ENCODE measurements at regions not wholly inside any gene's neighbourhood (a gene's known extent, or its start where the extent isn't known, plus 50 kb on each side); places are given as distances from the start of the nearest gene placed in this dataset.

GRCh38 chr12:98179151-98179550, 336.2 kb upstream of the TMPO start:
- Mint-ChIP-seq H3K27me3 (ENCODE audit: low read depth) (no peaks in the 10 kb centered on the region), H3K4me3 (no peak overlapping the region), H3K9me3 (no peaks in the 10 kb centered on the region), H3K4me1 (ENCODE audit: low read depth) (no peaks in the 10 kb centered on the region), H3K36me3 (ENCODE audit: low read depth) (no peaks in the 10 kb centered on the region), H3K27ac (no peak overlapping the region)

- H3K4me3 Mint-ChIP-seq, result no peak overlapping the region
- H3K4me1 Mint-ChIP-seq (ENCODE audit: low read depth), result no peaks in the 10 kb centered on the region
- no peak overlapping the region for H3K27ac Mint-ChIP-seq
- no peaks in the 10 kb centered on the region for H3K36me3 Mint-ChIP-seq (ENCODE audit: low read depth)
- H3K9me3 Mint-ChIP-seq, result no peaks in the 10 kb centered on the region
- no peaks in the 10 kb centered on the region for H3K27me3 Mint-ChIP-seq (ENCODE audit: low read depth)
Measured at GRCh38 chr12:98180603-98181002, 334.8 kb upstream of the TMPO start.

- no peaks in the 10 kb centered on the region for H3K27me3 Mint-ChIP-seq (ENCODE audit: low read depth)
- H3K36me3 Mint-ChIP-seq (ENCODE audit: low read depth), result no peaks in the 10 kb centered on the region
- H3K4me1 Mint-ChIP-seq (ENCODE audit: low read depth), result no peaks in the 10 kb centered on the region
- H3K27ac Mint-ChIP-seq, result no peak overlapping the region
- no peaks in the 10 kb centered on the region for H3K9me3 Mint-ChIP-seq
- no peak overlapping the region for H3K4me3 Mint-ChIP-seq
Measured at GRCh38 chr12:98182821-98183220, 332.6 kb upstream of the TMPO start.

- Mint-ChIP-seq H3K4me1 (ENCODE audit: low read depth) (no peaks in the 10 kb centered on the region), H3K27me3 (ENCODE audit: low read depth) (no peaks in the 10 kb centered on the region), H3K9me3 (no peaks in the 10 kb centered on the region), H3K4me3 (no peak overlapping the region), H3K36me3 (ENCODE audit: low read depth) (no peaks in the 10 kb centered on the region), H3K27ac (no peak overlapping the region)
Measured at GRCh38 chr12:98185606-98186005, 329.8 kb upstream of the TMPO start.

GRCh38 chr12:98188650-98189077, 326.7 kb upstream of the TMPO start:
- H3K27ac Mint-ChIP-seq, result no peak overlapping the region
- H3K4me1 Mint-ChIP-seq (ENCODE audit: low read depth), result no peaks in the 10 kb centered on the region
- no peaks in the 10 kb centered on the region for H3K36me3 Mint-ChIP-seq (ENCODE audit: low read depth)
- no peak overlapping the region for H3K4me3 Mint-ChIP-seq
- H3K27me3 Mint-ChIP-seq (ENCODE audit: low read depth), result no peaks in the 10 kb centered on the region
- H3K9me3 Mint-ChIP-seq, result no peaks in the 10 kb centered on the region

- Mint-ChIP-seq H3K27me3 (ENCODE audit: low read depth) (no peaks in the 10 kb centered on the region), H3K36me3 (ENCODE audit: low read depth) (no peaks in the 10 kb centered on the region), H3K9me3 (no peaks in the 10 kb centered on the region), H3K27ac (no peak overlapping the region), H3K4me1 (ENCODE audit: low read depth) (no peaks in the 10 kb centered on the region), H3K4me3 (no peak overlapping the region)
Measured at GRCh38 chr12:98194591-98194990, 320.8 kb upstream of the TMPO start.

- Mint-ChIP-seq H3K27ac (no peak overlapping the region), H3K36me3 (ENCODE audit: low read depth) (no peaks in the 10 kb centered on the region), H3K9me3 (no peaks in the 10 kb centered on the region), H3K27me3 (ENCODE audit: low read depth) (no peaks in the 10 kb centered on the region), H3K4me1 (ENCODE audit: low read depth) (no peaks in the 10 kb centered on the region), H3K4me3 (no peak overlapping the region)
Measured at GRCh38 chr12:98198261-98198982, 317.0 kb upstream of the TMPO start.

- H3K27ac Mint-ChIP-seq, result no peak overlapping the region
- no peaks in the 10 kb centered on the region for H3K4me1 Mint-ChIP-seq (ENCODE audit: low read depth)
- H3K27me3 Mint-ChIP-seq (ENCODE audit: low read depth), result no peaks in the 10 kb centered on the region
- no peak overlapping the region for H3K4me3 Mint-ChIP-seq
- H3K36me3 Mint-ChIP-seq (ENCODE audit: low read depth), result no peaks in the 10 kb centered on the region
- H3K9me3 Mint-ChIP-seq, result no peaks in the 10 kb centered on the region
Measured at GRCh38 chr12:98208816-98209215, 306.6 kb upstream of the TMPO start.

- Mint-ChIP-seq H3K9me3 (no peaks in the 10 kb centered on the region), H3K4me1 (ENCODE audit: low read depth) (no peaks in the 10 kb centered on the region), H3K27me3 (ENCODE audit: low read depth) (peaks cover 13% of the 10 kb centered on the region), H3K27ac (no peak overlapping the region), H3K36me3 (ENCODE audit: low read depth) (no peaks in the 10 kb centered on the region), H3K4me3 (no peak overlapping the region)
Measured at GRCh38 chr12:98211909-98212695, 303.3 kb upstream of the TMPO start.

GRCh38 chr12:98213556-98213955, 301.8 kb upstream of the TMPO start:
- no peaks in the 10 kb centered on the region for H3K4me1 Mint-ChIP-seq (ENCODE audit: low read depth)
- no peak overlapping the region for H3K4me3 Mint-ChIP-seq
- H3K9me3 Mint-ChIP-seq, result no peaks in the 10 kb centered on the region
- H3K36me3 Mint-ChIP-seq (ENCODE audit: low read depth), result no peaks in the 10 kb centered on the region
- H3K27me3 Mint-ChIP-seq (ENCODE audit: low read depth), result peaks cover 13% of the 10 kb centered on the region
- H3K27ac Mint-ChIP-seq, result no peak overlapping the region

- Mint-ChIP-seq H3K4me1 (ENCODE audit: low read depth) (no peaks in the 10 kb centered on the region), H3K27ac (no peak overlapping the region), H3K4me3 (no peak overlapping the region), H3K36me3 (ENCODE audit: low read depth) (no peaks in the 10 kb centered on the region), H3K27me3 (ENCODE audit: low read depth) (peaks cover 13% of the 10 kb centered on the region), H3K9me3 (no peaks in the 10 kb centered on the region)
Measured at GRCh38 chr12:98217257-98217656, 298.1 kb upstream of the TMPO start.

- peaks cover 11% of the 10 kb centered on the region for H3K27me3 Mint-ChIP-seq (ENCODE audit: low read depth)
- no peaks in the 10 kb centered on the region for H3K9me3 Mint-ChIP-seq
- peaks cover 2% of the 10 kb centered on the region for H3K4me1 Mint-ChIP-seq (ENCODE audit: low read depth)
- no peak overlapping the region for H3K27ac Mint-ChIP-seq
- H3K4me3 Mint-ChIP-seq, result no peak overlapping the region
- H3K36me3 Mint-ChIP-seq (ENCODE audit: low read depth), result no peaks in the 10 kb centered on the region
Measured at GRCh38 chr12:98220636-98221035, 294.8 kb upstream of the TMPO start.

GRCh38 chr12:98221243-98221808, 294.1 kb upstream of the TMPO start:
- H3K27ac Mint-ChIP-seq, result no peak overlapping the region
- H3K36me3 Mint-ChIP-seq (ENCODE audit: low read depth), result no peaks in the 10 kb centered on the region
- H3K9me3 Mint-ChIP-seq, result no peaks in the 10 kb centered on the region
- peaks cover 2% of the 10 kb centered on the region for H3K4me1 Mint-ChIP-seq (ENCODE audit: low read depth)
- peaks cover 4% of the 10 kb centered on the region for H3K27me3 Mint-ChIP-seq (ENCODE audit: low read depth)
- H3K4me3 Mint-ChIP-seq, result no peak overlapping the region

- Mint-ChIP-seq H3K4me1 (ENCODE audit: low read depth) (peaks cover 2% of the 10 kb centered on the region), H3K36me3 (ENCODE audit: low read depth) (no peaks in the 10 kb centered on the region), H3K4me3 (no peak overlapping the region), H3K27me3 (ENCODE audit: low read depth) (no peaks in the 10 kb centered on the region), H3K9me3 (no peaks in the 10 kb centered on the region), H3K27ac (no peak overlapping the region)
Measured at GRCh38 chr12:98222135-98222534, 293.3 kb upstream of the TMPO start.
